ENCODE measurements at regions not wholly inside any gene's neighbourhood (a gene's known extent, or its start where the extent isn't known, plus 50 kb on each side); places are given as distances from the start of the nearest gene placed in this dataset.

DNA sequence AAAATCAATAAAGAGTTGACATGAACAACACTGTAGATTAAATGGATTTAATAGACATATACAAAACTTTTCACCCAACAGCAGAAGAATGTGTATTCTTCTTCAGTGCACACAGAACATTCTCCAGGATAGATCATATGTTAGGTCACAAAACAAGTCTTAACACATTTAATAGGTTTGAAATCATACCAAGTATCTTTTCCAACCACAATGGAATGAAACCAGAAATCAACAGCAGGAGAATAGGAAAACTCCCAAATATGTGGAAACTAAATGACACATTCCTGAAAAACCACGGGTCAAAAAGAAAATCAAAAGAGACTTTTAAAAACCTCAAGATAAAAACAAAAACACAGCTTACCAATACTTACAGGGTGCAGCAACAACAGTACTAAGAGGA lies 790.1 kb upstream of the ZNF608 start:
- TF ChIP-seq, protein P1, sequence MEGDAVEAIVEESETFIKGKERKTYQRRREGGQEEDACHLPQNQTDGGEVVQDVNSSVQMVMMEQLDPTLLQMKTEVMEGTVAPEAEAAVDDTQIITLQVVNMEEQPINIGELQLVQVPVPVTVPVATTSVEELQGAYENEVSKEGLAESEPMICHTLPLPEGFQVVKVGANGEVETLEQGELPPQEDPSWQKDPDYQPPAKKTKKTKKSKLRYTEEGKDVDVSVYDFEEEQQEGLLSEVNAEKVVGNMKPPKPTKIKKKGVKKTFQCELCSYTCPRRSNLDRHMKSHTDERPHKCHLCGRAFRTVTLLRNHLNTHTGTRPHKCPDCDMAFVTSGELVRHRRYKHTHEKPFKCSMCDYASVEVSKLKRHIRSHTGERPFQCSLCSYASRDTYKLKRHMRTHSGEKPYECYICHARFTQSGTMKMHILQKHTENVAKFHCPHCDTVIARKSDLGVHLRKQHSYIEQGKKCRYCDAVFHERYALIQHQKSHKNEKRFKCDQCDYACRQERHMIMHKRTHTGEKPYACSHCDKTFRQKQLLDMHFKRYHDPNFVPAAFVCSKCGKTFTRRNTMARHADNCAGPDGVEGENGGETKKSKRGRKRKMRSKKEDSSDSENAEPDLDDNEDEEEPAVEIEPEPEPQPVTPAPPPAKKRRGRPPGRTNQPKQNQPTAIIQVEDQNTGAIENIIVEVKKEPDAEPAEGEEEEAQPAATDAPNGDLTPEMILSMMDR (IDR thresholded peaks at IDR 0.05), result no peak
- TF ChIP-seq, protein P2, sequence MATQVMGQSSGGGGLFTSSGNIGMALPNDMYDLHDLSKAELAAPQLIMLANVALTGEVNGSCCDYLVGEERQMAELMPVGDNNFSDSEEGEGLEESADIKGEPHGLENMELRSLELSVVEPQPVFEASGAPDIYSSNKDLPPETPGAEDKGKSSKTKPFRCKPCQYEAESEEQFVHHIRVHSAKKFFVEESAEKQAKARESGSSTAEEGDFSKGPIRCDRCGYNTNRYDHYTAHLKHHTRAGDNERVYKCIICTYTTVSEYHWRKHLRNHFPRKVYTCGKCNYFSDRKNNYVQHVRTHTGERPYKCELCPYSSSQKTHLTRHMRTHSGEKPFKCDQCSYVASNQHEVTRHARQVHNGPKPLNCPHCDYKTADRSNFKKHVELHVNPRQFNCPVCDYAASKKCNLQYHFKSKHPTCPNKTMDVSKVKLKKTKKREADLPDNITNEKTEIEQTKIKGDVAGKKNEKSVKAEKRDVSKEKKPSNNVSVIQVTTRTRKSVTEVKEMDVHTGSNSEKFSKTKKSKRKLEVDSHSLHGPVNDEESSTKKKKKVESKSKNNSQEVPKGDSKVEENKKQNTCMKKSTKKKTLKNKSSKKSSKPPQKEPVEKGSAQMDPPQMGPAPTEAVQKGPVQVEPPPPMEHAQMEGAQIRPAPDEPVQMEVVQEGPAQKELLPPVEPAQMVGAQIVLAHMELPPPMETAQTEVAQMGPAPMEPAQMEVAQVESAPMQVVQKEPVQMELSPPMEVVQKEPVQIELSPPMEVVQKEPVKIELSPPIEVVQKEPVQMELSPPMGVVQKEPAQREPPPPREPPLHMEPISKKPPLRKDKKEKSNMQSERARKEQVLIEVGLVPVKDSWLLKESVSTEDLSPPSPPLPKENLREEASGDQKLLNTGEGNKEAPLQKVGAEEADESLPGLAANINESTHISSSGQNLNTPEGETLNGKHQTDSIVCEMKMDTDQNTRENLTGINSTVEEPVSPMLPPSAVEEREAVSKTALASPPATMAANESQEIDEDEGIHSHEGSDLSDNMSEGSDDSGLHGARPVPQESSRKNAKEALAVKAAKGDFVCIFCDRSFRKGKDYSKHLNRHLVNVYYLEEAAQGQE (IDR thresholded peaks at IDR 0.05; ENCODE audit: insufficient read depth in 1 of 2, low read depth in 2 of 2, low read length in 1 of 2), result no peak
- TF ChIP-seq POLR2AphosphoS5 (IDR thresholded peaks at IDR 0.05; ENCODE audit: low read depth, low read length), result no peak
- TF ChIP-seq TCF7L2 (IDR thresholded peaks at IDR 0.05; ENCODE audit: low read depth, low read length), result no peak
